GM21529 (cell line): ENCODE measurements at regions not wholly inside any gene's neighbourhood (a gene's known extent, or its start where the extent isn't known, plus 50 kb on each side); places are given as distances from the start of the nearest gene placed in this dataset.

Experiments used
- ATAC-seq: cut with Tn5 transposase; IDR thresholded peaks from one replicate; pipeline ENCODE4 v1.9.1; 2021; ENCODE audit not compliant: unreplicated experiment

- no peak for ATAC-seq
Observed at GRCh38 chr5:169356811-169357210, 55.9 kb upstream of the SLIT3 start.

- no peak for ATAC-seq
Observed at GRCh38 chr5:169356181-169356580, 55.2 kb upstream of the SLIT3 start.

GRCh38 chr5:169354921-169355320 is 54.0 kb upstream of the SLIT3 start:
- ATAC-seq = no peak

- no peak for ATAC-seq
Observed at GRCh38 chr5:169354263-169354662, 53.3 kb upstream of the SLIT3 start.

GRCh38 chr5:169352901-169353300 is 52.0 kb upstream of the SLIT3 start:
- ATAC-seq = no peak

- ATAC-seq = no peak
Observed at GRCh38 chr5:169351721-169352120, 50.8 kb upstream of the SLIT3 start.

GRCh38 chr5:169350759-169351240 is 49.9 kb upstream of the SLIT3 start:
- no peak for ATAC-seq
